GM18867 (cell line): ENCODE measurements at regions not wholly inside any gene's neighbourhood (a gene's known extent, or its start where the extent isn't known, plus 50 kb on each side); places are given as distances from the start of the nearest gene placed in this dataset.

Experiments
- ATAC-seq: cut with Tn5 transposase; IDR thresholded peaks from one replicate; pipeline ENCODE4 v1.9.1; 2021; ENCODE audit warnings: mild to moderate bottlenecking, moderate library complexity; ENCODE audit not compliant: unreplicated experiment

- no peak for ATAC-seq
Observed at GRCh38 chr20:21577551-21577950, 63.7 kb upstream of the NKX2-2 start.

DNA sequence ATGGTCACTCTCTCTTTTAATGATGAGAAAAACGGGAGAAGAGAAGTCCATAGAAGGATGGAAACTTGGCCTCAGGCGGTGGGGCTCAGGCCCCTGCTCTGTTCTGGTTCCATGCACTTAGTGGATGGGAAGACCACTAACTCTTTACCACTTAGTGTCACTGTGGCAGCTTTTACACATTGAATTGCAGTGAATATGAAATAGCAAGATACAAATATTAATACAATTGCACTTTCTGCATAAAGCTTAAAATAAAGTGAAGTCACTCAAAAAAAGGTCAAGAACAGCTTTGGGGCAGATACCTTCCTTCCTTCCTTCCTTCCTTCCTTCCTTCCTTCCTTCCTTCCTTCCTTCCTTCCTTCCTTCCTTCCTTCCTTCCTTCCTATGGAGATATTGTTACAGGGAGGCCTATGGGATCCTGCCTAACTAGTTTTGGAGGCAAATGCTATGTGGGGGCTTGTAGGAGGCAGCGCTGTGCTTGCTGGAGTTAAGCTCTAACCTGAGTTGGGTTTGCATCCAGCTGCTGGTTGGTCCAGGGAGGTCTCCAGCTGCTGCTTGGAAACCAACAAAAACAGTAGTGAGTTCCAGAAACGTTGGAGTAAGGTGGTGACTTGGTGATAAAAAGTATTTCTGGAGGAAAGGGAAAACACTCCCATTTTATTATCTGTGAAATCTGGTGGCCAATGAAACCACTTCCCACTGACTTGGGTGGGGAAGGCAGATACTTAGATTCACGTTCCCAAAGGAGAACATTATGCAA lies 62.3 kb upstream of the NKX2-2 start:
- no peak for ATAC-seq

- ATAC-seq: no peak
Observed at GRCh38 chr20:21575167-21575566, 61.3 kb upstream of the NKX2-2 start.

GRCh38 chr20:21574443-21574842 lies 60.6 kb upstream of the NKX2-2 start:
- ATAC-seq: no peak

GRCh38 chr20:21573259-21573658 lies 59.4 kb upstream of the NKX2-2 start:
- ATAC-seq: no peak

DNA sequence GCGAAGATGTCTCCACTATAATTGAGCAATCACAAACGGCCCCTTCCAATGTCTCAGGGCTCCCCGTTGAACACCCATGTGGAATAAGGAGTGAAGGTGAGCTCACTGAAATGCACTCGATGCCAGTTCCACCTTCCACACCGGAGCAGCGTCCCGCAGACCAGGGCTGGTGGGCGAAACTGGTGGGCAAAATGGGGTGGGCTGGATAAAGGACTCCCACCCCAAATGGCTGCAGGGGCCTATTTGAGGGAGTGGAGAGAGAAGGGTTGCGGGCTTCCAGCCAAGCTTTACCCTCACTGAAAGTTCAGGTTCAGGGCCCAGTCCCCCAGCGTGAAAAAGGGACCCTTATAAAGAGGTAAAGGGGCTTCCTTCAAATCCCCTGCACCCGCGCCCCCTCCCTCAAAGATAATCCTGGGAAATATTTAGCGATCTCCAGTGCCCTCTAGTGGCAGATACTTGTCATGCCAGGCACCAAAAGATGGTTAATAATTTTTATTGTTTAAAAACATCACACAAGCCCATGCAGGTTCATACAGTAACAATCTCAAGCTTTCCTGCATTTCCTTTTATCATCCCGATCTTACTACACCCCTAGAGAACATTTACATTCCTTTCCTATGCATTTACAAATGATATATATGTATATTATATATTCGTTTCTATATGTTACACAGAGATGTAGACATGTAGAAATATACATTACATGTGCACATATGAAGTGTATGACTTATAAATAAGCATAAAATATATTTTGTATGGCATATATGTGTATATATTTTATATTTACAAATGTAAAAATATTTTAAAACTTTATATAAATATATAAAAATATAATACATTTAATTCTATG lies 58.2 kb upstream of the NKX2-2 start:
- ATAC-seq: no peak

GRCh38 chr20:21570285-21570992 lies 56.6 kb upstream of the NKX2-2 start:
- no peak for ATAC-seq

DNA sequence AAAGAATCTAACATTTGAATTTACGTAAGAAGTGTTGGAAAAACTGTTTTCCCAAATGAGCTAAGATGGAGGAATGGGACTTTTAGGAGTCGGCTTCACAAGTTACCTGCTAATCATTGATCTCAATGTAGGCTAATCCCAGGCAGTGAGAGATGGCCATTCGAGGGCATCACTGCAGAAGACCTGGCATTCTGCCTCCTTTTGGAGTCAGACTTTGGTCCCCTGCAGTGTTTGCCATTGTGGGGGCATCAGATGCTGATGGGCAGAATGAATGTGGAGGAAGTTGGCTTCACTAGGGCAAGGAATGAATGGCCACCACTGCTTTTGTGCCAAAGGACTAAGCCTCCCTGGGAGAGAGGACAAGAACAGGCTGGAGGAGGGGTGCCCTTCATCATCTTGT lies 55.7 kb upstream of the NKX2-2 start:
- no peak for ATAC-seq

DNA sequence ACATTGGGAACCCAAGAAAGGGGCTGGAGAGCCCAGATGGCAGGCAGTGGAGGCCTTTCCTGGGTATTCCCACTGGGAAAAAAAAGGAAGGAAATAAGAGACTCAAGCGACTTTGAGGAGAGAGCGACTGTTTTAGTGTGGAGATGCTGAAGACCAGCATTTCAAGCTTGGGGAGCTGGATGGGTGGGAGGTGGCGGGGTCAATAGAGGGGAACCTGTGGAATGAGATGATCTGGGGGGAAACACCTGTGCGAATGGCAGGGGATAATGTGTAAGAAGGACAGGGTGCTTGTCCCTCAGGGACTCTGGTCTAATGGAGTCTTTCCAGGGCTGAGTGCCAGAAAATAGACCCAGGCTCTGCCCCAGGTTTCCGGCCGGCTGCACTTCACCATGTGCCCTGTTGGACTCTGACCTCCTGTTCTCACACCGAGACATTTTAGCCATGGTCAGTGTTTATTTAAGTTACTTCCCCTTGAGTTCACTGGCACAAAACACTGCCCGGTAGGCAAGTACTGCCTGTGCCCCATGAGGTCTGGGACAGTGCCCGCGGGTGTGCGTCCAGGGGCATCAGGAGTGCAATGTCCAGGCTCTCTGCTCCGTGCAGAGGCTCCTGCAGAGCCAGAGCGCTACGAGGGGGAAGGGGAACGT lies 50.4 kb upstream of the NKX2-2 start:
- ATAC-seq: no peak
